IMR-90 (cell line): ENCODE measurements at regions not wholly inside any gene's neighbourhood (a gene's known extent, or its start where the extent isn't known, plus 50 kb on each side); places are given as distances from the start of the nearest gene placed in this dataset.

Experiments used
- ATAC-seq: fragments of 200-7000 bp; cut with Tn5 transposase; 2 replicates; pipeline ENCODE4 v1.9.1; 2020; ENCODE audit warnings: low read depth, mild to moderate bottlenecking, moderate library complexity
- BruUV-seq: library from RNA; stranded (reverse); fragments of 400-500 nt; replicated peaks from 2 replicates; lab custom pipeline; 2021; lab: Mats Ljungman, UMichigan
- CTCF ChIA-PET: fragments of 300-600 bp; formaldehyde crosslinking; extraction: SDS; loops from one replicate; lab custom pipeline; 2021; ENCODE audit warnings: antibody characterized with exemption; lab: Yijun Ruan, JAX
- POLR2A ChIA-PET: fragments of 300-600 bp; sonication (Branson Sonifier 250); formaldehyde crosslinking; loops from one replicate; lab custom pipeline; 2022; ENCODE audit warnings: antibody characterized with exemption; ENCODE audit not compliant: unreplicated experiment; lab: Charles Lee
- DNase-seq: peaks from one replicate; pipeline ENCODE4 v3.0.0; 2013
- H2AFZ ChIP-seq: replicated peaks from 2 replicates; pipeline ENCODE3; 2013; ENCODE audit warnings: low read length, mild to moderate bottlenecking; ENCODE audit not compliant: poor library complexity
- H2AK5ac ChIP-seq: 2 replicates; pipeline ENCODE4 v1.6.1; 2013; ENCODE audit warnings: low read depth, low read length, inconsistent platforms
- H2AK9ac ChIP-seq: replicated peaks from 2 replicates; pipeline ENCODE3; 2013; ENCODE audit warnings: mild to moderate bottlenecking, low read depth, low read length, moderate library complexity; ENCODE audit not compliant: poor library complexity
- H2BK120ac ChIP-seq: 2 replicates; pipeline ENCODE4 v1.6.1; 2013; ENCODE audit warnings: low read depth, low read length, inconsistent platforms
- H2BK15ac ChIP-seq: 3 replicates; pipeline ENCODE4 v1.6.1; 2013; ENCODE audit warnings: low read depth, low read length, inconsistent platforms
- H2BK20ac ChIP-seq: 2 replicates; pipeline ENCODE4 v1.6.1; 2013; ENCODE audit warnings: low read depth, mild to moderate bottlenecking, inconsistent platforms, low read length, moderate library complexity
- H2BK5ac ChIP-seq: 2 replicates; pipeline ENCODE4 v1.6.1; 2013; ENCODE audit warnings: mild to moderate bottlenecking, low read depth, low read length, inconsistent platforms; ENCODE audit not compliant: poor library complexity, severe bottlenecking
- H3K14ac ChIP-seq: replicated peaks from 2 replicates; pipeline ENCODE4 v1.6.1; 2013; ENCODE audit warnings: low read depth, low read length, inconsistent platforms
- H3K18ac ChIP-seq: 2 replicates; pipeline ENCODE4 v1.6.1; 2013; ENCODE audit warnings: low read depth, low read length, control low read depth
- H3K23ac ChIP-seq: 2 replicates; pipeline ENCODE4 v1.6.1; 2013; ENCODE audit warnings: low read depth, low read length, inconsistent platforms
- H3K27ac ChIP-seq: 2 replicates; pipeline ENCODE4 v1.5.1; 2013; ENCODE audit warnings: mild to moderate bottlenecking, control low read depth, low read length; ENCODE audit not compliant: insufficient read depth
- H3K27me3 ChIP-seq: 2 replicates; pipeline ENCODE4 v1.6.1; 2013; ENCODE audit warnings: low read length; ENCODE audit not compliant: control insufficient read depth, insufficient read depth
- H3K36me3 ChIP-seq: 2 replicates; pipeline ENCODE4 v1.6.1; 2013; ENCODE audit warnings: low read length, mixed read lengths; ENCODE audit not compliant: control insufficient read depth, insufficient read depth
- H3K4ac ChIP-seq: 2 replicates; pipeline ENCODE4 v1.6.1; 2013; ENCODE audit warnings: low read depth, low read length, inconsistent platforms
- H3K4me1 ChIP-seq: 2 replicates; pipeline ENCODE4 v1.6.1; 2013; ENCODE audit warnings: low read length, mixed read lengths; ENCODE audit not compliant: control insufficient read depth, insufficient read depth
- H3K4me2 ChIP-seq: 2 replicates; pipeline ENCODE4 v1.6.1; 2013; ENCODE audit warnings: low read depth, mild to moderate bottlenecking, control low read depth, low read length, moderate library complexity
- H3K4me3 ChIP-seq: 2 replicates; pipeline ENCODE4 v1.5.1; 2013; ENCODE audit warnings: low read depth, mild to moderate bottlenecking, control low read depth, low read length, moderate library complexity; ENCODE audit not compliant: insufficient read depth
- H3K56ac ChIP-seq: 2 replicates; pipeline ENCODE4 v1.6.1; 2013; ENCODE audit warnings: low read length, inconsistent platforms; ENCODE audit not compliant: insufficient read depth; ENCODE audit errors: extremely low read depth
- H3K79me1 ChIP-seq, 2 experiments: 2 replicates each; pipeline ENCODE4 v1.6.1; 2013; ENCODE audit warnings: low read length in 2 of 2, inconsistent platforms in 1 of 2, low read depth in 1 of 2
- H3K9ac ChIP-seq: 2 replicates; pipeline ENCODE4 v1.6.1; 2013; ENCODE audit warnings: low read depth, low read length, control low read depth
- H3K9me1 ChIP-seq: 2 replicates; pipeline ENCODE4 v1.6.1; 2013; ENCODE audit warnings: low read length, inconsistent platforms; ENCODE audit not compliant: insufficient read depth
- H3K9me3 ChIP-seq: 2 replicates; pipeline ENCODE4 v1.6.1; 2013; ENCODE audit warnings: low read length; ENCODE audit not compliant: control insufficient read depth, insufficient read depth
- H4K20me1 ChIP-seq: 2 replicates; pipeline ENCODE4 v1.6.1; 2013; ENCODE audit warnings: low read length, inconsistent platforms; ENCODE audit not compliant: insufficient read depth
- H4K5ac ChIP-seq: 2 replicates; pipeline ENCODE4 v1.6.1; 2013; ENCODE audit warnings: mild to moderate bottlenecking, low read depth, low read length, control low read depth
- H4K8ac ChIP-seq, 2 experiments: 2 replicates each; pipeline ENCODE4 v1.6.1; 2013; ENCODE audit warnings: low read depth in 2 of 2, low read length in 2 of 2, control low read depth in 1 of 2, inconsistent platforms in 1 of 2
- H4K91ac ChIP-seq: 2 replicates; pipeline ENCODE4 v1.6.1; 2013; ENCODE audit warnings: low read depth, low read length, inconsistent platforms; ENCODE audit not compliant: insufficient read depth
- CHD1 ChIP-seq: IDR thresholded peaks from 2 replicates; pipeline ENCODE4 v1.6.1; 2012; ENCODE audit warnings: low read depth, low read length, improper control_type of control experiment
- ELK1 ChIP-seq: fragments of 150-350 bp; IDR thresholded peaks from 2 replicates; pipeline ENCODE4 v1.6.1; 2016; ENCODE audit warnings: low read depth, mild to moderate bottlenecking, low read length, moderate library complexity, borderline replicate concordance
- MAFK ChIP-seq: IDR thresholded peaks from 2 replicates; pipeline ENCODE4 v1.6.1; 2012; ENCODE audit warnings: low read depth, low read length, improper control_type of control experiment
- RAD21 ChIP-seq: IDR thresholded peaks from 2 replicates; pipeline ENCODE4 v1.6.1; 2012; ENCODE audit warnings: low read length, improper control_type of control experiment
- SMC3 ChIP-seq: fragments of 150-350 bp; IDR thresholded peaks from 2 replicates; pipeline ENCODE4 v1.6.1; 2016; ENCODE audit warnings: low read depth, mild to moderate bottlenecking, antibody characterized with exemption, low read length, moderate library complexity
- USF2 ChIP-seq: fragments of 150-350 bp; IDR thresholded peaks from 2 replicates; pipeline ENCODE4 v1.6.1; 2017; ENCODE audit warnings: mild to moderate bottlenecking, antibody characterized with exemption, low read length, low read depth
- WGBS, 2 experiments: methylation state at CpG; one replicate each; pipeline versions ENCODE4 v1.1.5 to v1.1.7; 2013; ENCODE audit warnings: missing lambda C conversion rate in 2 of 2; ENCODE audit not compliant: insufficient read length in 1 of 2; ENCODE audit errors: extremely low coverage in 2 of 2; 5-methylcytosine and 5-hydroxymethylcytosine counted together
- dilution Hi-C: fragments of 300-500 bp; cut with HindIII; formaldehyde crosslinking; loops from one replicate; pipeline ENCODE4 v1.14.3; 2018; ENCODE audit warnings: low sequenced_read_pairs; ENCODE audit not compliant: unreplicated experiment
- in situ Hi-C: fragments of 300-500 bp; cut with MboI; formaldehyde crosslinking; loops from 3 replicates; pipeline ENCODE4 v1.14.3; 2019; ENCODE audit warnings: low sequenced_read_pairs, inconsistent platforms, mixed read lengths
- intact Hi-C: fragments of 100-400 bp; cut with micrococcal nuclease; formaldehyde crosslinking; loops from 2 replicates; pipeline ENCODE4 v1.10.0; 2022

- H3K23ac ChIP-seq, result no peak overlapping the region
- H2BK5ac ChIP-seq, result no peak overlapping the region
- dilution Hi-C loops, result no loop called here
- H2AK9ac ChIP-seq, result no peak overlapping the region
- POLR2A ChIA-PET, result no interaction called here
- H4K91ac ChIP-seq, result no peak overlapping the region
- H4K5ac ChIP-seq, result no peak overlapping the region
- no peak overlapping the region for H3K56ac ChIP-seq
- H3K9ac ChIP-seq, result no peak overlapping the region
- H3K36me3 ChIP-seq, result no peaks in the 10 kb centered on the region
- H3K14ac ChIP-seq, result no peak overlapping the region
- peaks cover 2% of the 10 kb centered on the region for H3K27me3 ChIP-seq
- H3K9me1 ChIP-seq, result no peaks in the 10 kb centered on the region
- DNase-seq (no peak), ATAC-seq (no peak)
- no peaks in the 10 kb centered on the region for H3K79me1 ChIP-seq
- no peak overlapping the region for H3K4me2 ChIP-seq
- H2BK15ac ChIP-seq, result no peak overlapping the region
- intact Hi-C loops, result no loop called here
- in situ Hi-C loops, result no loop called here
- H3K18ac ChIP-seq, result no peak overlapping the region
- CTCF ChIA-PET, result no interaction called here
- H2AK5ac ChIP-seq, result no peak overlapping the region
- H4K20me1 ChIP-seq, result no peaks in the 10 kb centered on the region
- no peak overlapping the region for H3K27ac ChIP-seq
- H3K9me3 ChIP-seq, result peaks cover 2% of the 10 kb centered on the region; the same call in 1 of the 2 replicates
- H3K4ac ChIP-seq, result no peak overlapping the region
- WGBS, 2 experiments, result 100% methylated on average over 1 of the region's 5 CpGs; no CpG with 5 or more reads in 1 of the 2 experiments
- no peak overlapping the region for H2AFZ ChIP-seq
- H3K4me3 ChIP-seq, result no peak overlapping the region
- H4K8ac ChIP-seq, result no peak overlapping the region
- H3K4me1 ChIP-seq, result peaks cover 5% of the 10 kb centered on the region; the same call in 1 of the 2 replicates
- no TSS peak for BruUV-seq
- H2BK120ac ChIP-seq, result no peak overlapping the region
- H2BK20ac ChIP-seq, result no peak overlapping the region
- TF ChIP-seq USF2 (no peak), ELK1 (no peak), MAFK (no peak), RAD21 (no peak), CHD1 (no peak), SMC3 (no peak)
These were observed 53.2 kb upstream of the BMP2 start for GRCh38 chr20:6714279-6714711.
